PC-9 (cell line): ENCODE measurements at regions not wholly inside any gene's neighbourhood (a gene's known extent, or its start where the extent isn't known, plus 50 kb on each side); places are given as distances from the start of the nearest gene placed in this dataset.

Experiments used
- BruUV-seq: library from RNA; stranded (reverse); fragments of 400-500 nt; replicated peaks from 2 replicates; lab custom pipeline; 2021; lab: Mats Ljungman, UMichigan
- CTCF ChIA-PET: fragments of 300-600 bp; sonication (Branson Sonifier 250); formaldehyde crosslinking; loops from one replicate; lab custom pipeline; 2022; ENCODE audit warnings: antibody characterized with exemption; lab: Charles Lee
- POLR2A ChIA-PET: fragments of 300-600 bp; sonication (Branson Sonifier 250); formaldehyde crosslinking; loops from one replicate; lab custom pipeline; 2022; ENCODE audit warnings: antibody characterized with exemption; ENCODE audit not compliant: unreplicated experiment; lab: Charles Lee
- DNase-seq, 2 experiments: peaks; one replicate each; pipeline versions ENCODE4 v3.0.0 to v3.0.0-alpha.2; 2015 to 2022; ENCODE audit warnings: mixed read lengths in 1 of 2
- H2AFZ ChIP-seq: fragments of 200-600 bp; sonication (generic); 2 replicates; pipeline ENCODE4 v1.8.1; 2017; ENCODE audit warnings: antibody characterized with exemption
- H3F3A ChIP-seq: fragments of 200-600 bp; sonication (generic); 2 replicates; pipeline ENCODE4 v1.8.1; 2017; ENCODE audit warnings: antibody characterized with exemption, mild to moderate bottlenecking, low read depth; ENCODE audit not compliant: insufficient read depth
- H3K27ac ChIP-seq: fragments of 200-600 bp; sonication (generic); 2 replicates; pipeline ENCODE4 v1.6.1; 2016; ENCODE audit warnings: mixed run types
- H3K27me3 ChIP-seq: fragments of 200-600 bp; sonication (generic); 2 replicates; pipeline ENCODE4 v1.6.1; 2016; ENCODE audit warnings: low read depth, mixed run types; ENCODE audit not compliant: insufficient read depth
- H3K36me3 ChIP-seq: fragments of 200-600 bp; sonication (generic); 2 replicates; pipeline ENCODE4 v1.6.1; 2016; ENCODE audit warnings: low read depth, mixed run types
- H3K4me1 ChIP-seq: fragments of 200-600 bp; sonication (generic); replicated peaks from 2 replicates; pipeline ENCODE4 v1.6.1; 2016; ENCODE audit warnings: mixed run types; ENCODE audit not compliant: insufficient read depth
- H3K4me2 ChIP-seq: fragments of 200-600 bp; sonication (generic); 2 replicates; pipeline ENCODE4 v1.6.1; 2017; ENCODE audit warnings: mixed run types
- H3K4me3 ChIP-seq: fragments of 200-600 bp; sonication (generic); 2 replicates; pipeline ENCODE4 v1.6.1; 2016; ENCODE audit warnings: mixed run types
- H3K79me2 ChIP-seq: fragments of 200-600 bp; sonication (generic); 2 replicates; pipeline ENCODE4 v1.6.1; 2017; ENCODE audit warnings: low read depth, mixed run types
- H3K9me2 ChIP-seq: fragments of 200-600 bp; sonication (generic); 2 replicates; pipeline ENCODE4 v1.8.1; 2017; ENCODE audit warnings: mild to moderate bottlenecking; ENCODE audit not compliant: insufficient read depth
- H3K9me3 ChIP-seq: fragments of 200-600 bp; sonication (generic); 2 replicates; pipeline ENCODE4 v1.8.1; 2016; ENCODE audit warnings: low read depth; ENCODE audit not compliant: insufficient read depth
- H4K20me1 ChIP-seq: fragments of 200-600 bp; sonication (generic); 2 replicates; pipeline ENCODE4 v1.8.1; 2017; ENCODE audit not compliant: insufficient read depth
- CTCF ChIP-seq: fragments of 200-600 bp; sonication (generic); conservative IDR thresholded peaks from 2 replicates; pipeline ENCODE4 v1.6.1; 2017; ENCODE audit warnings: mixed run types, antibody characterized with exemption, mild to moderate bottlenecking, moderate library complexity
- EZH2 ChIP-seq: fragments of 200-600 bp; sonication (generic); IDR thresholded peaks from 2 replicates; pipeline ENCODE4 v1.8.0; 2017; ENCODE audit warnings: antibody characterized with exemption, low read depth
- intact Hi-C: fragments of 100-400 bp; cut with micrococcal nuclease; formaldehyde crosslinking; loops from one replicate; pipeline ENCODE4 v1.10.0; 2022; ENCODE audit not compliant: unreplicated experiment

DNA sequence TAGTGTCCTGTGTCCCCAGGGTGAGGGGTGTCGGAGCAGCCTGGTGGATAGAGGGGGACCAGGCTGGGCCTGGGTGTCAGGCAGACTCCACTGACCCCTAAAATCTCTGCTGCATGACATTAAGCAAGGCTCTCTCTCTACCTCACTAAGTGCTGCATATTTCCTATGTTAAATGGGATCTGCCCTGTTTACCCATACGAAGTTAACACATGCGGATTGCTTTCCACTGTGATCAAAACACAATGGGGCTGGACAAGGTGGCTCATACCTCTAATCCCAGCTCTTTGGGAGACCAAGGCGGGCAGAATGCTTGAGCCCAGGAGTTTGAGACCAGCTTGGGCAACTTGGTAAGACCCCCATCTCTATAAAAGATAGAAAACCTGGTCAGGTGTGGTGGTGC lies 426.2 kb downstream of the MIAT start:
- H3K27ac ChIP-seq = no peak overlapping the region
- no peaks in the 10 kb centered on the region for H3K9me3 ChIP-seq
- ChIA-PET POLR2A (no interaction called here), CTCF (no interaction called here)
- H3K4me3 ChIP-seq = no peak overlapping the region
- H2AFZ ChIP-seq = no peak overlapping the region
- no peaks in the 10 kb centered on the region for H4K20me1 ChIP-seq
- BruUV-seq = no TSS peak
- H3K4me1 ChIP-seq = no peaks in the 10 kb centered on the region
- no peaks in the 10 kb centered on the region for H3K9me2 ChIP-seq
- no peak overlapping the region for H3K4me2 ChIP-seq
- intact Hi-C loops = no loop called here
- H3K27me3 ChIP-seq = no peaks in the 10 kb centered on the region; the same call in 1 of the 2 replicates
- H3F3A ChIP-seq = no peaks in the 10 kb centered on the region
- TF ChIP-seq CTCF (no peak), EZH2 (no peak)
- H3K36me3 ChIP-seq = no peaks in the 10 kb centered on the region
- H3K79me2 ChIP-seq = no peaks in the 10 kb centered on the region
- no peak for DNase-seq

- H3K27ac ChIP-seq = no peak overlapping the region
- POLR2A ChIA-PET = no interaction called here
- H3K4me2 ChIP-seq = no peak overlapping the region
- H3K4me3 ChIP-seq = no peak overlapping the region
- intact Hi-C loops = no loop called here
- no TSS peak for BruUV-seq
- H3K9me3 ChIP-seq = no peaks in the 10 kb centered on the region
- no peaks in the 10 kb centered on the region for H3F3A ChIP-seq
- DNase-seq = no peak
- no peaks in the 10 kb centered on the region for H3K79me2 ChIP-seq
- no peaks in the 10 kb centered on the region for H3K36me3 ChIP-seq
- H4K20me1 ChIP-seq = no peaks in the 10 kb centered on the region
- CTCF ChIA-PET = no interaction called here
- no peak overlapping the region for H2AFZ ChIP-seq
- H3K4me1 ChIP-seq = no peaks in the 10 kb centered on the region
- H3K27me3 ChIP-seq = no peaks in the 10 kb centered on the region; the same call in 1 of the 2 replicates
- TF ChIP-seq CTCF = no peak
- TF ChIP-seq EZH2 = no peak
- no peaks in the 10 kb centered on the region for H3K9me2 ChIP-seq
Observed at GRCh38 chr22:27084130-27084529, 426.7 kb downstream of the MIAT start.

GRCh38 chr22:27086080-27087044 lies 429.0 kb downstream of the MIAT start:
- Histone ChIP-seq H3K27ac (no peak overlapping the region), H3K4me3 (no peak overlapping the region), H3K9me3 (no peaks in the 10 kb centered on the region), H3K36me3 (no peaks in the 10 kb centered on the region), H3F3A (no peaks in the 10 kb centered on the region), H2AFZ (no peak overlapping the region), H3K27me3 (peaks cover under 1% of the 10 kb centered on the region; the same call in 1 of the 2 replicates), H3K4me1 (no peaks in the 10 kb centered on the region), H3K9me2 (no peaks in the 10 kb centered on the region), H3K4me2 (no peak overlapping the region), H4K20me1 (no peaks in the 10 kb centered on the region), H3K79me2 (no peaks in the 10 kb centered on the region)
- no peak for DNase-seq
- intact Hi-C loops = no loop called here
- no peak for TF ChIP-seq EZH2
- TF ChIP-seq CTCF = no peak
- no TSS peak for BruUV-seq
- POLR2A ChIA-PET = interaction anchor here (0.7 kb wide), 1 partner anchor 56 kb away, joined by 3 read pairs; no protein-coding TSS in a partner anchor
- CTCF ChIA-PET = no interaction called here
